ENCODE measurements at regions not wholly inside any gene's neighbourhood (a gene's known extent, or its start where the extent isn't known, plus 50 kb on each side); places are given as distances from the start of the nearest gene placed in this dataset.

DNA sequence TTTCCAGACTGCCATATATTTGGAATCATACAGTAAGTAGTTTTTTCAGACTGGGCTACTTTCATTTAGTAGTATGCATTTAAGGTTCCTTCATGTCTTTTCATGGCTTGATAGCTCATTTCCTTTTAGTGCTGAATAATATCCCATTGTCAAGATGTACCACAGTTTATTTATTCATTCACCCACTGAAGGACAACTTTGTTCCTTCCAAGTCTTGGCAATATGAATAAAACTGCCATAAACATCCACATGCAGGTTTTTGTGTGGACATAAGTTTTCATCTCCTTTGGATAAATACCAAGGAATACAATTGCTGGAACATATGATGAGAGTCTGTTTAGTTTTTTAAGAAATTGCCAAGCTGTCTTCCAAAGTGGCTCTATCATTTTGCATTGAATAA is 366.4 kb upstream of the NFIA start:
- POLR2A ChIA-PET, result no interaction called here
- Mint-ChIP-seq H3K27ac (no peak overlapping the region), H3K36me3 (no peaks in the 10 kb centered on the region), H3K27me3 (ENCODE audit: low read depth) (no peaks in the 10 kb centered on the region), H3K4me3 (no peak overlapping the region), H3K4me1 (no peaks in the 10 kb centered on the region), H3K9me3 (peaks cover 12% of the 10 kb centered on the region)
- ATAC-seq (no peak), DNase-seq (ENCODE audit: low spot score) (no peak)
- CTCF ChIA-PET, result no interaction called here
- TF ChIP-seq ZNF263 (CRISPR knock-in tag; IDR thresholded peaks at IDR 0.05; ENCODE audit: low read depth) (no peak), GRHL2 (CRISPR knock-in tag; IDR thresholded peaks at IDR 0.05; ENCODE audit: insufficient replicate concordance, severe bottlenecking) (no peak), ELF4 (CRISPR knock-in tag; IDR thresholded peaks at IDR 0.05; ENCODE audit: low read depth) (no peak), CREB1 (CRISPR knock-in tag; IDR thresholded peaks at IDR 0.05) (no peak), JUN (CRISPR knock-in tag; IDR thresholded peaks at IDR 0.05) (no peak)
- TF ChIP-seq, protein P1, sequence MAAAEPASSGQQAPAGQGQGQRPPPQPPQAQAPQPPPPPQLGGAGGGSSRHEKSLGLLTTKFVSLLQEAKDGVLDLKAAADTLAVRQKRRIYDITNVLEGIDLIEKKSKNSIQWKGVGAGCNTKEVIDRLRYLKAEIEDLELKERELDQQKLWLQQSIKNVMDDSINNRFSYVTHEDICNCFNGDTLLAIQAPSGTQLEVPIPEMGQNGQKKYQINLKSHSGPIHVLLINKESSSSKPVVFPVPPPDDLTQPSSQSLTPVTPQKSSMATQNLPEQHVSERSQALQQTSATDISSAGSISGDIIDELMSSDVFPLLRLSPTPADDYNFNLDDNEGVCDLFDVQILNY (CRISPR knock-in tag; IDR thresholded peaks at IDR 0.05), result no peak
- TF ChIP-seq, protein P2, sequence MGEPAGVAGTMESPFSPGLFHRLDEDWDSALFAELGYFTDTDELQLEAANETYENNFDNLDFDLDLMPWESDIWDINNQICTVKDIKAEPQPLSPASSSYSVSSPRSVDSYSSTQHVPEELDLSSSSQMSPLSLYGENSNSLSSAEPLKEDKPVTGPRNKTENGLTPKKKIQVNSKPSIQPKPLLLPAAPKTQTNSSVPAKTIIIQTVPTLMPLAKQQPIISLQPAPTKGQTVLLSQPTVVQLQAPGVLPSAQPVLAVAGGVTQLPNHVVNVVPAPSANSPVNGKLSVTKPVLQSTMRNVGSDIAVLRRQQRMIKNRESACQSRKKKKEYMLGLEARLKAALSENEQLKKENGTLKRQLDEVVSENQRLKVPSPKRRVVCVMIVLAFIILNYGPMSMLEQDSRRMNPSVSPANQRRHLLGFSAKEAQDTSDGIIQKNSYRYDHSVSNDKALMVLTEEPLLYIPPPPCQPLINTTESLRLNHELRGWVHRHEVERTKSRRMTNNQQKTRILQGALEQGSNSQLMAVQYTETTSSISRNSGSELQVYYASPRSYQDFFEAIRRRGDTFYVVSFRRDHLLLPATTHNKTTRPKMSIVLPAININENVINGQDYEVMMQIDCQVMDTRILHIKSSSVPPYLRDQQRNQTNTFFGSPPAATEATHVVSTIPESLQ (CRISPR knock-in tag; IDR thresholded peaks at IDR 0.05), result no peak
- TF ChIP-seq, protein P3, sequence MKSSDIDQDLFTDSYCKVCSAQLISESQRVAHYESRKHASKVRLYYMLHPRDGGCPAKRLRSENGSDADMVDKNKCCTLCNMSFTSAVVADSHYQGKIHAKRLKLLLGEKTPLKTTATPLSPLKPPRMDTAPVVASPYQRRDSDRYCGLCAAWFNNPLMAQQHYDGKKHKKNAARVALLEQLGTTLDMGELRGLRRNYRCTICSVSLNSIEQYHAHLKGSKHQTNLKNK (CRISPR knock-in tag; IDR thresholded peaks at IDR 0.05), result no peak
- TF ChIP-seq, protein P4, sequence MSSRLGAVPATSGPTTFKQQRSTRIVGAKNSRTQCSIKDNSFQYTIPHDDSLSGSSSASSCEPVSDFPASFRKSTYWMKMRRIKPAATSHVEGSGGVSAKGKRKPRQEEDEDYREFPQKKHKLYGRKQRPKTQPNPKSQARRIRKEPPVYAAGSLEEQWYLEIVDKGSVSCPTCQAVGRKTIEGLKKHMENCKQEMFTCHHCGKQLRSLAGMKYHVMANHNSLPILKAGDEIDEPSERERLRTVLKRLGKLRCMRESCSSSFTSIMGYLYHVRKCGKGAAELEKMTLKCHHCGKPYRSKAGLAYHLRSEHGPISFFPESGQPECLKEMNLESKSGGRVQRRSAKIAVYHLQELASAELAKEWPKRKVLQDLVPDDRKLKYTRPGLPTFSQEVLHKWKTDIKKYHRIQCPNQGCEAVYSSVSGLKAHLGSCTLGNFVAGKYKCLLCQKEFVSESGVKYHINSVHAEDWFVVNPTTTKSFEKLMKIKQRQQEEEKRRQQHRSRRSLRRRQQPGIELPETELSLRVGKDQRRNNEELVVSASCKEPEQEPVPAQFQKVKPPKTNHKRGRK (CRISPR knock-in tag; IDR thresholded peaks at IDR 0.05; ENCODE audit: borderline replicate concordance), result no peak

DNA sequence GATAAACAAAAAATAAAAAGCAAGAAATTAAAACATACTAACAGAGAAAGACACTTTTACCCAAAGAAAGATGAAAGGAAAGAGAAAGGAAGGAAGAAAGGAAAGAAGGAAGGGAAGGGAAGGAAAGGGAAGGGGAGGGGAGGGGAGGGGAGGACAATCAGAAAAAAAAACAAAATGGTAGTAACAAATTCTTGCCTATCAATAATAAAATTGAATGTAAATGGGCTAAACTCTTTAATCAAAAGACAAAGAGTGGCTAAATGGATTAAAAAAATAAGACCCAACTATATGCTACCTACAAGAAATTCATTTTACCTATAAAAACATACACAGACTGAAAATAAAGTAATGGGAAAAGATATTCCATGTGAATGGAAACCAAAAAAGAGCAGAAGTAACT is 372.9 kb upstream of the NFIA start:
- DNase-seq (ENCODE audit: low spot score) (no peak), ATAC-seq (no peak)
- ChIA-PET CTCF (no interaction called here), POLR2A (no interaction called here)
- peaks cover 24% of the 10 kb centered on the region for H3K9me3 Mint-ChIP-seq
- no peaks in the 10 kb centered on the region for H3K36me3 Mint-ChIP-seq
- H3K4me3 Mint-ChIP-seq, result no peak overlapping the region
- peaks cover 8% of the 10 kb centered on the region for H3K4me1 Mint-ChIP-seq
- H3K27ac Mint-ChIP-seq, result no peak overlapping the region
- H3K27me3 Mint-ChIP-seq (ENCODE audit: low read depth), result no peaks in the 10 kb centered on the region
- TF ChIP-seq, protein P5, sequence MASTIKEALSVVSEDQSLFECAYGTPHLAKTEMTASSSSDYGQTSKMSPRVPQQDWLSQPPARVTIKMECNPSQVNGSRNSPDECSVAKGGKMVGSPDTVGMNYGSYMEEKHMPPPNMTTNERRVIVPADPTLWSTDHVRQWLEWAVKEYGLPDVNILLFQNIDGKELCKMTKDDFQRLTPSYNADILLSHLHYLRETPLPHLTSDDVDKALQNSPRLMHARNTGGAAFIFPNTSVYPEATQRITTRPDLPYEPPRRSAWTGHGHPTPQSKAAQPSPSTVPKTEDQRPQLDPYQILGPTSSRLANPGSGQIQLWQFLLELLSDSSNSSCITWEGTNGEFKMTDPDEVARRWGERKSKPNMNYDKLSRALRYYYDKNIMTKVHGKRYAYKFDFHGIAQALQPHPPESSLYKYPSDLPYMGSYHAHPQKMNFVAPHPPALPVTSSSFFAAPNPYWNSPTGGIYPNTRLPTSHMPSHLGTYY (CRISPR knock-in tag; IDR thresholded peaks at IDR 0.05), result no peak
- TF ChIP-seq, protein P6, sequence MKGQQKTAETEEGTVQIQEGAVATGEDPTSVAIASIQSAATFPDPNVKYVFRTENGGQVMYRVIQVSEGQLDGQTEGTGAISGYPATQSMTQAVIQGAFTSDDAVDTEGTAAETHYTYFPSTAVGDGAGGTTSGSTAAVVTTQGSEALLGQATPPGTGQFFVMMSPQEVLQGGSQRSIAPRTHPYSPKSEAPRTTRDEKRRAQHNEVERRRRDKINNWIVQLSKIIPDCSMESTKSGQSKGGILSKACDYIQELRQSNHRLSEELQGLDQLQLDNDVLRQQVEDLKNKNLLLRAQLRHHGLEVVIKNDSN (CRISPR knock-in tag; IDR thresholded peaks at IDR 0.05), result no peak
- no peak for TF ChIP-seq ATF1 (CRISPR knock-in tag; IDR thresholded peaks at IDR 0.05)
- TF ChIP-seq, protein P7, sequence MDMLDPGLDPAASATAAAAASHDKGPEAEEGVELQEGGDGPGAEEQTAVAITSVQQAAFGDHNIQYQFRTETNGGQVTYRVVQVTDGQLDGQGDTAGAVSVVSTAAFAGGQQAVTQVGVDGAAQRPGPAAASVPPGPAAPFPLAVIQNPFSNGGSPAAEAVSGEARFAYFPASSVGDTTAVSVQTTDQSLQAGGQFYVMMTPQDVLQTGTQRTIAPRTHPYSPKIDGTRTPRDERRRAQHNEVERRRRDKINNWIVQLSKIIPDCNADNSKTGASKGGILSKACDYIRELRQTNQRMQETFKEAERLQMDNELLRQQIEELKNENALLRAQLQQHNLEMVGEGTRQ (CRISPR knock-in tag; IDR thresholded peaks at IDR 0.05), result no peak
- TF ChIP-seq SMAD3 (CRISPR knock-in tag; IDR thresholded peaks at IDR 0.05; ENCODE audit: borderline replicate concordance), result no peak
- no peak for TF ChIP-seq PRRX2 (CRISPR knock-in tag; IDR thresholded peaks at IDR 0.05)
- TF ChIP-seq, protein P8, sequence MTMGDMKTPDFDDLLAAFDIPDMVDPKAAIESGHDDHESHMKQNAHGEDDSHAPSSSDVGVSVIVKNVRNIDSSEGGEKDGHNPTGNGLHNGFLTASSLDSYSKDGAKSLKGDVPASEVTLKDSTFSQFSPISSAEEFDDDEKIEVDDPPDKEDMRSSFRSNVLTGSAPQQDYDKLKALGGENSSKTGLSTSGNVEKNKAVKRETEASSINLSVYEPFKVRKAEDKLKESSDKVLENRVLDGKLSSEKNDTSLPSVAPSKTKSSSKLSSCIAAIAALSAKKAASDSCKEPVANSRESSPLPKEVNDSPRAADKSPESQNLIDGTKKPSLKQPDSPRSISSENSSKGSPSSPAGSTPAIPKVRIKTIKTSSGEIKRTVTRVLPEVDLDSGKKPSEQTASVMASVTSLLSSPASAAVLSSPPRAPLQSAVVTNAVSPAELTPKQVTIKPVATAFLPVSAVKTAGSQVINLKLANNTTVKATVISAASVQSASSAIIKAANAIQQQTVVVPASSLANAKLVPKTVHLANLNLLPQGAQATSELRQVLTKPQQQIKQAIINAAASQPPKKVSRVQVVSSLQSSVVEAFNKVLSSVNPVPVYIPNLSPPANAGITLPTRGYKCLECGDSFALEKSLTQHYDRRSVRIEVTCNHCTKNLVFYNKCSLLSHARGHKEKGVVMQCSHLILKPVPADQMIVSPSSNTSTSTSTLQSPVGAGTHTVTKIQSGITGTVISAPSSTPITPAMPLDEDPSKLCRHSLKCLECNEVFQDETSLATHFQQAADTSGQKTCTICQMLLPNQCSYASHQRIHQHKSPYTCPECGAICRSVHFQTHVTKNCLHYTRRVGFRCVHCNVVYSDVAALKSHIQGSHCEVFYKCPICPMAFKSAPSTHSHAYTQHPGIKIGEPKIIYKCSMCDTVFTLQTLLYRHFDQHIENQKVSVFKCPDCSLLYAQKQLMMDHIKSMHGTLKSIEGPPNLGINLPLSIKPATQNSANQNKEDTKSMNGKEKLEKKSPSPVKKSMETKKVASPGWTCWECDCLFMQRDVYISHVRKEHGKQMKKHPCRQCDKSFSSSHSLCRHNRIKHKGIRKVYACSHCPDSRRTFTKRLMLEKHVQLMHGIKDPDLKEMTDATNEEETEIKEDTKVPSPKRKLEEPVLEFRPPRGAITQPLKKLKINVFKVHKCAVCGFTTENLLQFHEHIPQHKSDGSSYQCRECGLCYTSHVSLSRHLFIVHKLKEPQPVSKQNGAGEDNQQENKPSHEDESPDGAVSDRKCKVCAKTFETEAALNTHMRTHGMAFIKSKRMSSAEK (CRISPR knock-in tag; IDR thresholded peaks at IDR 0.05; ENCODE audit: borderline replicate concordance), result no peak
- TF ChIP-seq ESRRA (CRISPR knock-in tag; IDR thresholded peaks at IDR 0.05; ENCODE audit: borderline replicate concordance), result no peak
- no peak for TF ChIP-seq SOX15 (CRISPR knock-in tag; IDR thresholded peaks at IDR 0.05)
- TF ChIP-seq, protein P9, sequence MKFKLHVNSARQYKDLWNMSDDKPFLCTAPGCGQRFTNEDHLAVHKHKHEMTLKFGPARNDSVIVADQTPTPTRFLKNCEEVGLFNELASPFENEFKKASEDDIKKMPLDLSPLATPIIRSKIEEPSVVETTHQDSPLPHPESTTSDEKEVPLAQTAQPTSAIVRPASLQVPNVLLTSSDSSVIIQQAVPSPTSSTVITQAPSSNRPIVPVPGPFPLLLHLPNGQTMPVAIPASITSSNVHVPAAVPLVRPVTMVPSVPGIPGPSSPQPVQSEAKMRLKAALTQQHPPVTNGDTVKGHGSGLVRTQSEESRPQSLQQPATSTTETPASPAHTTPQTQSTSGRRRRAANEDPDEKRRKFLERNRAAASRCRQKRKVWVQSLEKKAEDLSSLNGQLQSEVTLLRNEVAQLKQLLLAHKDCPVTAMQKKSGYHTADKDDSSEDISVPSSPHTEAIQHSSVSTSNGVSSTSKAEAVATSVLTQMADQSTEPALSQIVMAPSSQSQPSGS (CRISPR knock-in tag; IDR thresholded peaks at IDR 0.05; ENCODE audit: borderline replicate concordance, low read depth), result no peak
